K562 (cell line): ENCODE measurements at regions not wholly inside any gene's neighbourhood (a gene's known extent, or its start where the extent isn't known, plus 50 kb on each side); places are given as distances from the start of the nearest gene placed in this dataset.

Experiments used
- ATAC-seq: fragments of 200-7000 bp; cut with Tn5 transposase; 3 replicates; pipeline ENCODE4 v1.9.1; 2020; ENCODE audit warnings: moderate library complexity
- BruUV-seq: library from RNA; stranded (reverse); fragments of 400-500 nt; replicated peaks from 2 replicates; lab custom pipeline; 2021; lab: Mats Ljungman, UMichigan
- CTCF ChIA-PET: fragments of 300-600 bp; formaldehyde crosslinking; extraction: SDS; loops from one replicate; lab custom pipeline; 2021; ENCODE audit warnings: low intra/inter-chr PET ratio; lab: Yijun Ruan, JAX
- POLR2A ChIA-PET: fragments of 300-600, 350-650 bp; sonication (Branson Sonifier 250); formaldehyde crosslinking; extraction: SDS; loops from one replicate; lab custom pipeline; 2021; ENCODE audit warnings: antibody characterized with exemption, inconsistent platforms; lab: Yijun Ruan, JAX
- DNase-seq, 4 experiments: peaks; one replicate each; pipeline versions ENCODE4 v3.0.0 to v3.0.0-alpha.2; 2011 to 2018; ENCODE audit warnings: low spot score in 3 of 4, mixed read lengths in 3 of 4; ENCODE audit errors: extremely low read depth in 1 of 4
- FAIRE-seq: peaks from 2 replicates; lab custom pipeline; 2011; peaks lifted over from hg19 to GRCh38; lab: Jason Lieb, UNC
- H2AFZ ChIP-seq: 2 replicates; pipeline ENCODE4 v1.6.0; 2011; ENCODE audit warnings: low read depth, low read length, control low read depth, inconsistent platforms
- H3K27ac ChIP-seq: fragments of 200-600 bp; 3 replicates; pipeline ENCODE4 v1.8.0; 2011; ENCODE audit warnings: low read depth, mild to moderate bottlenecking, control low read depth, inconsistent platforms, low read length, moderate library complexity, mixed read lengths; ENCODE audit errors: extremely low read depth
- H3K27me3 ChIP-seq, 2 experiments: fragments of 300-600 bp in 1 of 2; 2 replicates in 1 of 2; 3 replicates in 1 of 2; pipeline versions ENCODE4 v1.6.0 to v1.8.0; 2011; ENCODE audit warnings: inconsistent platforms in 2 of 2, low read length in 2 of 2, mild to moderate bottlenecking in 1 of 2, mixed read lengths in 1 of 2, moderate library complexity in 1 of 2; ENCODE audit not compliant: control insufficient read depth in 2 of 2, insufficient read depth in 2 of 2
- H3K36me3 ChIP-seq: fragments of 300-600 bp; 3 replicates; pipeline ENCODE4 v1.8.0; 2011; ENCODE audit warnings: mild to moderate bottlenecking, low read length, inconsistent platforms; ENCODE audit not compliant: control insufficient read depth, insufficient read depth
- H3K4me1 ChIP-seq, 2 experiments: fragments of 200-600 bp in 1 of 2; replicated peaks in 1 of 2; 2 replicates in 1 of 2; 3 replicates in 1 of 2; pipeline versions ENCODE4 v1.5.1 to v1.8.0; 2011; ENCODE audit warnings: inconsistent platforms in 2 of 2, low read length in 2 of 2, mild to moderate bottlenecking in 1 of 2, mixed read lengths in 1 of 2, moderate library complexity in 1 of 2; ENCODE audit not compliant: control insufficient read depth in 2 of 2, insufficient read depth in 2 of 2
- H3K4me2 ChIP-seq: 2 replicates; pipeline ENCODE4 v1.6.1; 2011; ENCODE audit warnings: low read length, control low read depth, inconsistent platforms, mixed read lengths; ENCODE audit not compliant: insufficient read depth
- H3K4me3 ChIP-seq: fragments of 200-600 bp; sonication (generic), shearing (Covaris generic); 2 replicates; pipeline ENCODE4 v1.5.1; 2016; ENCODE audit warnings: control low read depth, inconsistent platforms
- H3K79me2 ChIP-seq: fragments of 200-600 bp; 3 replicates; pipeline ENCODE4 v1.8.0; 2011; ENCODE audit warnings: low read length, inconsistent platforms; ENCODE audit not compliant: control insufficient read depth, insufficient read depth
- H3K9ac ChIP-seq, 2 experiments: 2 replicates each; pipeline versions ENCODE4 v1.6.0 to v1.6.1; 2011; ENCODE audit warnings: low read depth in 2 of 2, low read length in 2 of 2, control low read depth in 1 of 2, inconsistent platforms in 1 of 2, mild to moderate bottlenecking in 1 of 2, mixed read lengths in 1 of 2; ENCODE audit not compliant: insufficient read depth in 1 of 2
- H3K9me1 ChIP-seq: one replicate; pipeline ENCODE4 v1.6.0; 2011; ENCODE audit warnings: inconsistent platforms, mild to moderate bottlenecking, low read length, moderate library complexity; ENCODE audit not compliant: control insufficient read depth, insufficient read depth
- H3K9me3 ChIP-seq: replicated peaks from 2 replicates; pipeline ENCODE4 v1.5.1; 2011; ENCODE audit warnings: low read depth, low read length, inconsistent platforms; ENCODE audit not compliant: control insufficient read depth, insufficient read depth
- H4K20me1 ChIP-seq: replicated peaks from 2 replicates; pipeline ENCODE4 v1.6.1; 2011; ENCODE audit warnings: low read length, inconsistent platforms, mixed read lengths; ENCODE audit not compliant: control insufficient read depth, insufficient read depth
- EHMT2 ChIP-seq: fragments of 450-650 bp; IDR thresholded peaks from 2 replicates; pipeline ENCODE4 v1.6.1; 2018; ENCODE audit warnings: antibody characterized with exemption
- EP300 ChIP-seq: IDR thresholded peaks from 2 replicates; pipeline ENCODE4 v1.6.1; 2012; ENCODE audit warnings: low read length, improper control_type of control experiment
- ERF ChIP-seq: fragments of 450-650 bp; formaldehyde crosslinking; IDR thresholded peaks from 2 replicates; pipeline ENCODE4 v1.4.0; 2020; ENCODE audit warnings: mild to moderate bottlenecking, mixed read lengths
- NFIX ChIP-seq: fragments of 250-450 bp; sonication (Bioruptor Pico); IDR thresholded peaks from 2 replicates; pipeline ENCODE4 v1.4.0; 2020; ENCODE audit warnings: low read depth, mild to moderate bottlenecking, moderate library complexity
- POLR2AphosphoS5 ChIP-seq: IDR thresholded peaks from 2 replicates; pipeline ENCODE4 v1.6.1; 2011; ENCODE audit warnings: mild to moderate bottlenecking, low read depth, low read length, moderate library complexity; ENCODE audit not compliant: control insufficient read depth, insufficient read depth
- RAD51 ChIP-seq: fragments of 450-650 bp; IDR thresholded peaks from 2 replicates; pipeline ENCODE4 v1.7.1; 2016; ENCODE audit warnings: low read depth, mild to moderate bottlenecking, borderline replicate concordance
- RCOR1 ChIP-seq, 2 experiments: IDR thresholded peaks; 2 replicates each; pipeline ENCODE4 v1.6.1; 2012; ENCODE audit warnings: low read depth in 2 of 2, low read length in 2 of 2, borderline replicate concordance in 1 of 2, improper control_type of control experiment in 1 of 2
- STAG1 ChIP-seq: sonication (generic); formaldehyde crosslinking; IDR thresholded peaks from 2 replicates; pipeline ENCODE4 v1.5.0; 2020; ENCODE audit warnings: missing genetic modification reagents, borderline replicate concordance
- STAT5B ChIP-seq: fragments of 250-450 bp; sonication (Bioruptor Pico); IDR thresholded peaks from 2 replicates; pipeline ENCODE4 v1.8.0; 2021; ENCODE audit warnings: mild to moderate bottlenecking, inconsistent platforms
- TAF7 ChIP-seq: fragments of 450-650 bp; IDR thresholded peaks from 2 replicates; pipeline ENCODE4 v1.6.1; 2016; ENCODE audit warnings: missing genetic modification characterization, missing compliant biosample characterization
- XRCC4 ChIP-seq: IDR thresholded peaks from one replicate; pipeline ENCODE4 v1.6.1; 2011; ENCODE audit not compliant: insufficient read depth, insufficient read length; ENCODE audit errors: extremely low read depth
- ZNF165 ChIP-seq: fragments of 250-450 bp; sonication (Bioruptor Pico); IDR thresholded peaks from 2 replicates; pipeline ENCODE4 v1.4.0; 2020; ENCODE audit warnings: borderline replicate concordance
- ZNF324 ChIP-seq: fragments of 250-450 bp; sonication (Bioruptor Pico); IDR thresholded peaks from 2 replicates; pipeline ENCODE4 v1.4.0; 2020; ENCODE audit warnings: mild to moderate bottlenecking
- ZNF444 ChIP-seq: fragments of 250-450 bp; sonication (Bioruptor Pico); IDR thresholded peaks from 2 replicates; pipeline ENCODE4 v1.4.0; 2020; ENCODE audit warnings: mild to moderate bottlenecking, moderate library complexity
- WGBS: fragments of 100-300 bp; shearing (Covaris generic); methylation state at CpG from one replicate; pipeline ENCODE4 v1.1.6; 2016; ENCODE audit warnings: low coverage, mixed read lengths; ENCODE audit not compliant: insufficient coverage; ENCODE audit errors: missing lambda C conversion rate; 5-methylcytosine and 5-hydroxymethylcytosine counted together
- in situ Hi-C: fragments of 300-500 bp; cut with MboI; formaldehyde crosslinking; loops from 4 replicates; pipeline ENCODE4 v1.15.0; 2018; ENCODE audit warnings: inconsistent platforms, mixed read lengths
- intact Hi-C: fragments of 100-400 bp; cut with micrococcal nuclease; formaldehyde crosslinking; loops from 2 replicates; pipeline ENCODE4 v1.14.2; 2022
- TF ChIP-seq, protein P1 (sequence below): IDR thresholded peaks from 2 replicates; pipeline ENCODE4 v1.6.1; 2012; ENCODE audit warnings: low read depth, low read length, improper control_type of control experiment, borderline replicate concordance

DNA sequence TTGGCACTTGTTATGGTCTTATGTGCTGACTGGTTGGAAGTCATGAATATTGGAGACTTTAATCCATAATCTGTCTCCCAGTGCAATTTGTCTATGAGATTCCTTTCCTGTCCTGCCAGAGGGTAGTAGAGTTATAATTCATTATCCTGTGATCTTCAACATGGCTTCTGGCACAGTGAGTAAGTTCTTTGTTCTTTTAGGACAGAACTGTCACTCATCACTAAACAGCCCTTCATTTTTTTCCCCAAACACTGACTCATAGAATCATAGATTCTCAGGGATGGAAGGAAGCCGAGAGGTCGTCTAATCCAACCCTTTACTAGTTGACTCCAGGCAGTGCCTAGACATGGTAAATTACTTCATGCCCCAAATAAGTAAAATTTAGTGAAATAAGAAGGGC, 78.4 kb downstream of the LUZP4 start:
- H2AFZ ChIP-seq, result no peak overlapping the region
- intact Hi-C loops (no loop called here), in situ Hi-C loops (no loop called here)
- no peaks in the 10 kb centered on the region for H4K20me1 ChIP-seq
- ChIA-PET CTCF (no interaction called here), POLR2A (no interaction called here)
- WGBS, result 4% methylated on average over 2 of the region's 2 CpGs
- no peaks in the 10 kb centered on the region for H3K79me2 ChIP-seq
- ATAC-seq (no peak), DNase-seq (no peak), FAIRE-seq (no peak)
- H3K27ac ChIP-seq, result no peak overlapping the region
- no peaks in the 10 kb centered on the region for H3K9me3 ChIP-seq
- H3K36me3 ChIP-seq, result no peaks in the 10 kb centered on the region
- no TSS peak for BruUV-seq
- H3K4me3 ChIP-seq, result no peak overlapping the region
- H3K27me3 ChIP-seq, result no peaks in the 10 kb centered on the region
- TF ChIP-seq POLR2AphosphoS5 (no peak), TAF7 (no peak), ZNF165 (no peak), RCOR1 (IDR thresholded peaks at IDR 0.05; ENCODE audit: borderline replicate concordance in 1 of 2, low read depth in 2 of 2, low read length in 2 of 2) (no peak), STAG1 (no peak), ERF (CRISPR knock-in tag) (no peak), RAD51 (no peak), XRCC4 (no peak), EP300 (no peak), ZNF444 (CRISPR knock-in tag) (no peak), EHMT2 (no peak), ZNF324 (CRISPR knock-in tag) (no peak), NFIX (no peak), STAT5B (no peak)
- TF ChIP-seq, protein P1, sequence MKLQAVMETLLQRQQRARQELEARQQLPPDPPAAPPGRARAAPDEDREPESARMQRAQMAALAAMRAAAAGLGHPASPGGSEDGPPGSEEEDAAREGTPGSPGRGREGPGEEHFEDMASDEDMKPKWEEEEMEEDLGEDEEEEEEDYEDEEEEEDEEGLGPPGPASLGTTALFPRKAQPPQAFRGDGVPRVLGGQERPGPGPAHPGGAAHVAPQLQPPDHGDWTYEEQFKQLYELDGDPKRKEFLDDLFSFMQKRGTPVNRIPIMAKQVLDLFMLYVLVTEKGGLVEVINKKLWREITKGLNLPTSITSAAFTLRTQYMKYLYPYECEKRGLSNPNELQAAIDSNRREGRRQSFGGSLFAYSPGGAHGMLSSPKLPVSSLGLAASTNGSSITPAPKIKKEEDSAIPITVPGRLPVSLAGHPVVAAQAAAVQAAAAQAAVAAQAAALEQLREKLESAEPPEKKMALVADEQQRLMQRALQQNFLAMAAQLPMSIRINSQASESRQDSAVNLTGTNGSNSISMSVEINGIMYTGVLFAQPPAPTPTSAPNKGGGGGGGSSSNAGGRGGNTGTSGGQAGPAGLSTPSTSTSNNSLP, result no peak
- H3K4me2 ChIP-seq, result no peak overlapping the region
- H3K9me1 ChIP-seq, result no peaks in the 10 kb centered on the region
- H3K9ac ChIP-seq, result no peak overlapping the region
- H3K4me1 ChIP-seq, result no peaks in the 10 kb centered on the region
